K562 (cell line): ENCODE measurements at regions not wholly inside any gene's neighbourhood (a gene's known extent, or its start where the extent isn't known, plus 50 kb on each side); places are given as distances from the start of the nearest gene placed in this dataset.

Source experiments
- ATAC-seq: fragments of 200-7000 bp; cut with Tn5 transposase; 3 replicates; pipeline ENCODE4 v1.9.1; 2020; ENCODE audit warnings: moderate library complexity
- BruUV-seq: library from RNA; stranded (reverse); fragments of 400-500 nt; replicated peaks from 2 replicates; lab custom pipeline; 2021; lab: Mats Ljungman, UMichigan
- CTCF ChIA-PET: fragments of 300-600 bp; formaldehyde crosslinking; extraction: SDS; loops from one replicate; lab custom pipeline; 2021; ENCODE audit warnings: low intra/inter-chr PET ratio; lab: Yijun Ruan, JAX
- POLR2A ChIA-PET: fragments of 300-600, 350-650 bp; sonication (Branson Sonifier 250); formaldehyde crosslinking; extraction: SDS; loops from one replicate; lab custom pipeline; 2021; ENCODE audit warnings: antibody characterized with exemption, inconsistent platforms; lab: Yijun Ruan, JAX
- DNase-seq, 4 experiments: peaks; one replicate each; pipeline versions ENCODE4 v3.0.0 to v3.0.0-alpha.2; 2011 to 2018; ENCODE audit warnings: low spot score in 3 of 4, mixed read lengths in 3 of 4; ENCODE audit errors: extremely low read depth in 1 of 4
- FAIRE-seq: peaks from 2 replicates; lab custom pipeline; 2011; peaks lifted over from hg19 to GRCh38; lab: Jason Lieb, UNC
- H2AFZ ChIP-seq: 2 replicates; pipeline ENCODE4 v1.6.0; 2011; ENCODE audit warnings: low read depth, low read length, control low read depth, inconsistent platforms
- H3K27ac ChIP-seq: fragments of 200-600 bp; 3 replicates; pipeline ENCODE4 v1.8.0; 2011; ENCODE audit warnings: low read depth, mild to moderate bottlenecking, control low read depth, inconsistent platforms, low read length, moderate library complexity, mixed read lengths; ENCODE audit errors: extremely low read depth
- H3K27me3 ChIP-seq, 2 experiments: fragments of 300-600 bp in 1 of 2; 2 replicates in 1 of 2; 3 replicates in 1 of 2; pipeline versions ENCODE4 v1.6.0 to v1.8.0; 2011; ENCODE audit warnings: inconsistent platforms in 2 of 2, low read length in 2 of 2, mild to moderate bottlenecking in 1 of 2, mixed read lengths in 1 of 2, moderate library complexity in 1 of 2; ENCODE audit not compliant: control insufficient read depth in 2 of 2, insufficient read depth in 2 of 2
- H3K36me3 ChIP-seq: fragments of 300-600 bp; 3 replicates; pipeline ENCODE4 v1.8.0; 2011; ENCODE audit warnings: mild to moderate bottlenecking, low read length, inconsistent platforms; ENCODE audit not compliant: control insufficient read depth, insufficient read depth
- H3K4me1 ChIP-seq, 2 experiments: fragments of 200-600 bp in 1 of 2; replicated peaks in 1 of 2; 2 replicates in 1 of 2; 3 replicates in 1 of 2; pipeline versions ENCODE4 v1.5.1 to v1.8.0; 2011; ENCODE audit warnings: inconsistent platforms in 2 of 2, low read length in 2 of 2, mild to moderate bottlenecking in 1 of 2, mixed read lengths in 1 of 2, moderate library complexity in 1 of 2; ENCODE audit not compliant: control insufficient read depth in 2 of 2, insufficient read depth in 2 of 2
- H3K4me2 ChIP-seq: 2 replicates; pipeline ENCODE4 v1.6.1; 2011; ENCODE audit warnings: low read length, control low read depth, inconsistent platforms, mixed read lengths; ENCODE audit not compliant: insufficient read depth
- H3K4me3 ChIP-seq: fragments of 200-600 bp; sonication (generic), shearing (Covaris generic); 2 replicates; pipeline ENCODE4 v1.5.1; 2016; ENCODE audit warnings: control low read depth, inconsistent platforms
- H3K79me2 ChIP-seq: fragments of 200-600 bp; 3 replicates; pipeline ENCODE4 v1.8.0; 2011; ENCODE audit warnings: low read length, inconsistent platforms; ENCODE audit not compliant: control insufficient read depth, insufficient read depth
- H3K9ac ChIP-seq, 2 experiments: 2 replicates each; pipeline versions ENCODE4 v1.6.0 to v1.6.1; 2011; ENCODE audit warnings: low read depth in 2 of 2, low read length in 2 of 2, control low read depth in 1 of 2, inconsistent platforms in 1 of 2, mild to moderate bottlenecking in 1 of 2, mixed read lengths in 1 of 2; ENCODE audit not compliant: insufficient read depth in 1 of 2
- H3K9me1 ChIP-seq: one replicate; pipeline ENCODE4 v1.6.0; 2011; ENCODE audit warnings: inconsistent platforms, mild to moderate bottlenecking, low read length, moderate library complexity; ENCODE audit not compliant: control insufficient read depth, insufficient read depth
- H3K9me3 ChIP-seq: replicated peaks from 2 replicates; pipeline ENCODE4 v1.5.1; 2011; ENCODE audit warnings: low read depth, low read length, inconsistent platforms; ENCODE audit not compliant: control insufficient read depth, insufficient read depth
- H4K20me1 ChIP-seq: replicated peaks from 2 replicates; pipeline ENCODE4 v1.6.1; 2011; ENCODE audit warnings: low read length, inconsistent platforms, mixed read lengths; ENCODE audit not compliant: control insufficient read depth, insufficient read depth
- BHLHE40 ChIP-seq: IDR thresholded peaks from 2 replicates; pipeline ENCODE4 v1.6.1; 2011; ENCODE audit warnings: low read length, improper control_type of control experiment
- CHD4 ChIP-seq: fragments of 200-600 bp; sonication (generic); IDR thresholded peaks from 3 replicates; pipeline ENCODE4 v1.6.1; 2012; ENCODE audit warnings: low read depth, mild to moderate bottlenecking, mixed read lengths, low read length, inconsistent platforms; ENCODE audit not compliant: insufficient read depth, insufficient replicate concordance, poor library complexity, severe bottlenecking
- COPS2 ChIP-seq: fragments of 450-650 bp; conservative IDR thresholded peaks from 2 replicates; pipeline ENCODE4 v1.6.1; 2016; ENCODE audit warnings: mild to moderate bottlenecking, moderate library complexity
- DDX20 ChIP-seq: fragments of 450-650 bp; IDR thresholded peaks from 2 replicates; pipeline ENCODE4 v1.6.1; 2016; ENCODE audit warnings: missing genetic modification characterization, low read depth, mild to moderate bottlenecking, missing compliant biosample characterization, moderate library complexity
- EP300 ChIP-seq: IDR thresholded peaks from 2 replicates; pipeline ENCODE4 v1.6.1; 2012; ENCODE audit warnings: low read length, improper control_type of control experiment
- HIVEP1 ChIP-seq: fragments of 250-450 bp; sonication (Bioruptor Pico); IDR thresholded peaks from 2 replicates; pipeline ENCODE4 v1.4.0; 2020; ENCODE audit warnings: mild to moderate bottlenecking
- HNRNPK ChIP-seq: fragments of 200-400 bp; formaldehyde crosslinking; IDR thresholded peaks from one replicate; pipeline ENCODE4 v1.6.1; 2018; ENCODE audit warnings: mild to moderate bottlenecking, low read depth, low read length; ENCODE audit not compliant: poor library complexity, severe bottlenecking
- MAFG ChIP-seq: fragments of 450-650 bp; conservative IDR thresholded peaks from 2 replicates; pipeline ENCODE4 v1.6.1; 2016; ENCODE audit warnings: missing genetic modification characterization, missing compliant biosample characterization
- NFYB ChIP-seq: IDR thresholded peaks from 2 replicates; pipeline ENCODE4 v1.6.1; 2011; ENCODE audit warnings: mild to moderate bottlenecking, moderate library complexity; ENCODE audit not compliant: insufficient read length; ENCODE audit errors: extremely low read depth
- PHB2 ChIP-seq: fragments of 450-650 bp; IDR thresholded peaks from 2 replicates; pipeline ENCODE4 v1.6.1; 2017; ENCODE audit warnings: low read depth
- PHF20 ChIP-seq: fragments of 450-650 bp; IDR thresholded peaks from 2 replicates; pipeline ENCODE4 v1.6.1; 2018; ENCODE audit not compliant: partially characterized antibody
- POLR2B ChIP-seq: fragments of 450-650 bp; IDR thresholded peaks from 2 replicates; pipeline ENCODE4 v1.6.1; 2018; ENCODE audit warnings: low read depth; ENCODE audit not compliant: partially characterized antibody
- SMARCB1 ChIP-seq: IDR thresholded peaks from 2 replicates; pipeline ENCODE4 v1.6.1; 2011; ENCODE audit warnings: improper control_type of control experiment, low read depth; ENCODE audit not compliant: insufficient read length
- SOX6 ChIP-seq: fragments of 450-650 bp; IDR thresholded peaks from 2 replicates; pipeline ENCODE4 v1.6.1; 2014; ENCODE audit warnings: mild to moderate bottlenecking
- ZNF232 ChIP-seq: sonication (generic); formaldehyde crosslinking; IDR thresholded peaks from 2 replicates; pipeline ENCODE4 v1.8.0; 2022; ENCODE audit warnings: mild to moderate bottlenecking, missing genetic modification reagents
- ZNF766 ChIP-seq: fragments of 200-800 bp; sonication (Bioruptor generic); conservative IDR thresholded peaks from 2 replicates; pipeline ENCODE4 v1.6.1; 2016; ENCODE audit warnings: missing genetic modification characterization, missing compliant biosample characterization
- WGBS: fragments of 100-300 bp; shearing (Covaris generic); methylation state at CpG from one replicate; pipeline ENCODE4 v1.1.6; 2016; ENCODE audit warnings: low coverage, mixed read lengths; ENCODE audit not compliant: insufficient coverage; ENCODE audit errors: missing lambda C conversion rate; 5-methylcytosine and 5-hydroxymethylcytosine counted together
- in situ Hi-C: fragments of 300-500 bp; cut with MboI; formaldehyde crosslinking; loops from 4 replicates; pipeline ENCODE4 v1.15.0; 2018; ENCODE audit warnings: inconsistent platforms, mixed read lengths
- intact Hi-C: fragments of 100-400 bp; cut with micrococcal nuclease; formaldehyde crosslinking; loops from 2 replicates; pipeline ENCODE4 v1.14.2; 2022
- TF ChIP-seq, protein P1 (sequence below): IDR thresholded peaks from 2 replicates; pipeline ENCODE4 v1.6.1; 2011; ENCODE audit warnings: borderline replicate concordance, low read depth, mild to moderate bottlenecking, moderate library complexity, low read length; ENCODE audit not compliant: insufficient read depth, poor library complexity, severe bottlenecking
- TF ChIP-seq, protein P2 (sequence below): fragments of 150-350 bp; IDR thresholded peaks from 2 replicates; pipeline ENCODE4 v1.6.1; 2014; ENCODE audit warnings: low read depth, mild to moderate bottlenecking, low read length, borderline replicate concordance

DNA sequence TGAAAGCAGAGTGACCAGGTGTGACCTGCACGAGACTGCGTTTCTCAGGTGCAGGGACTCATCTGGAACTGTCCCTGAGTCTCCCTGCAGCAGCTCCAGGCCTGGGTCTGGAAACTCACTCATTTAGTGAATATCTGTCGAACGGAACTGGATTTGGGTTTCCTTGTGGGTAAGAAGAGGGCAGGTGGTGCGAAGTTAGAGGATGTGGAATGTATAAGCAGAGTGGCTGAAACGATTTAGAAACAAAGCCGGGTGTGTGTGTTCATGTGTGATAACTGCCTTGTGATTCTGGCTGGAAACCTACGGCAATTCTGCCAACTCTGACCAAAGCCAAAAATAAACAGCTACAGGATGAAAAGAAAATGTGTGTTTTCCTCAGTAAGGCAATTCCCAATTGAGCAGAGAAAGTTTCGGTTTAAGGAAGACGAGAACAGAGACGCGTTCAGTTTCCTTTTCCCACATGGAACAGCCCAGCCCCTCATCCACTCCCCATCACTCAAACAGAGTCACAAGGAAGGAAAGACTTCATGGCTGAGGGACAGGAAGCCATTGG is 130.3 kb downstream of the NSG2 start:
- no peaks in the 10 kb centered on the region for H3K9me1 ChIP-seq
- DNase-seq: no peak
- no peaks in the 10 kb centered on the region for H3K4me1 ChIP-seq
- H3K79me2 ChIP-seq: no peaks in the 10 kb centered on the region
- POLR2A ChIA-PET: no interaction called here
- peaks cover 8 to 32% of the 10 kb centered on the region in 2 experiments; a peak in 4 of 5 replicates for H3K27me3 ChIP-seq
- no TSS peak for BruUV-seq
- intact Hi-C loops (no loop called here), in situ Hi-C loops (no loop called here)
- ATAC-seq: no peak
- no peaks in the 10 kb centered on the region; the same call in 1 of the 2 replicates for H4K20me1 ChIP-seq
- FAIRE-seq: no peak
- no peak overlapping the region for H3K27ac ChIP-seq
- no peaks in the 10 kb centered on the region for H3K9me3 ChIP-seq
- H2AFZ ChIP-seq: no peak overlapping the region
- H3K4me3 ChIP-seq: no peak overlapping the region
- no peak overlapping the region for H3K4me2 ChIP-seq
- CTCF ChIA-PET: no interaction called here
- H3K9ac ChIP-seq: no peak overlapping the region
- 2% methylated on average over 12 of the region's 12 CpGs for WGBS
- H3K36me3 ChIP-seq: no peaks in the 10 kb centered on the region
- no peak for TF ChIP-seq SOX6
- TF ChIP-seq PHF20: no peak
- TF ChIP-seq EP300: no peak
- no peak for TF ChIP-seq POLR2B
- TF ChIP-seq BHLHE40: no peak
- no peak for TF ChIP-seq HIVEP1 (CRISPR knock-in tag)
- no peak for TF ChIP-seq DDX20
- TF ChIP-seq SMARCB1: no peak
- no peak for TF ChIP-seq CHD4
- TF ChIP-seq HNRNPK: no peak
- TF ChIP-seq, protein P1, sequence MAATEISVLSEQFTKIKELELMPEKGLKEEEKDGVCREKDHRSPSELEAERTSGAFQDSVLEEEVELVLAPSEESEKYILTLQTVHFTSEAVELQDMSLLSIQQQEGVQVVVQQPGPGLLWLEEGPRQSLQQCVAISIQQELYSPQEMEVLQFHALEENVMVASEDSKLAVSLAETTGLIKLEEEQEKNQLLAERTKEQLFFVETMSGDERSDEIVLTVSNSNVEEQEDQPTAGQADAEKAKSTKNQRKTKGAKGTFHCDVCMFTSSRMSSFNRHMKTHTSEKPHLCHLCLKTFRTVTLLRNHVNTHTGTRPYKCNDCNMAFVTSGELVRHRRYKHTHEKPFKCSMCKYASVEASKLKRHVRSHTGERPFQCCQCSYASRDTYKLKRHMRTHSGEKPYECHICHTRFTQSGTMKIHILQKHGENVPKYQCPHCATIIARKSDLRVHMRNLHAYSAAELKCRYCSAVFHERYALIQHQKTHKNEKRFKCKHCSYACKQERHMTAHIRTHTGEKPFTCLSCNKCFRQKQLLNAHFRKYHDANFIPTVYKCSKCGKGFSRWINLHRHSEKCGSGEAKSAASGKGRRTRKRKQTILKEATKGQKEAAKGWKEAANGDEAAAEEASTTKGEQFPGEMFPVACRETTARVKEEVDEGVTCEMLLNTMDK: no peak
- TF ChIP-seq, protein P2, sequence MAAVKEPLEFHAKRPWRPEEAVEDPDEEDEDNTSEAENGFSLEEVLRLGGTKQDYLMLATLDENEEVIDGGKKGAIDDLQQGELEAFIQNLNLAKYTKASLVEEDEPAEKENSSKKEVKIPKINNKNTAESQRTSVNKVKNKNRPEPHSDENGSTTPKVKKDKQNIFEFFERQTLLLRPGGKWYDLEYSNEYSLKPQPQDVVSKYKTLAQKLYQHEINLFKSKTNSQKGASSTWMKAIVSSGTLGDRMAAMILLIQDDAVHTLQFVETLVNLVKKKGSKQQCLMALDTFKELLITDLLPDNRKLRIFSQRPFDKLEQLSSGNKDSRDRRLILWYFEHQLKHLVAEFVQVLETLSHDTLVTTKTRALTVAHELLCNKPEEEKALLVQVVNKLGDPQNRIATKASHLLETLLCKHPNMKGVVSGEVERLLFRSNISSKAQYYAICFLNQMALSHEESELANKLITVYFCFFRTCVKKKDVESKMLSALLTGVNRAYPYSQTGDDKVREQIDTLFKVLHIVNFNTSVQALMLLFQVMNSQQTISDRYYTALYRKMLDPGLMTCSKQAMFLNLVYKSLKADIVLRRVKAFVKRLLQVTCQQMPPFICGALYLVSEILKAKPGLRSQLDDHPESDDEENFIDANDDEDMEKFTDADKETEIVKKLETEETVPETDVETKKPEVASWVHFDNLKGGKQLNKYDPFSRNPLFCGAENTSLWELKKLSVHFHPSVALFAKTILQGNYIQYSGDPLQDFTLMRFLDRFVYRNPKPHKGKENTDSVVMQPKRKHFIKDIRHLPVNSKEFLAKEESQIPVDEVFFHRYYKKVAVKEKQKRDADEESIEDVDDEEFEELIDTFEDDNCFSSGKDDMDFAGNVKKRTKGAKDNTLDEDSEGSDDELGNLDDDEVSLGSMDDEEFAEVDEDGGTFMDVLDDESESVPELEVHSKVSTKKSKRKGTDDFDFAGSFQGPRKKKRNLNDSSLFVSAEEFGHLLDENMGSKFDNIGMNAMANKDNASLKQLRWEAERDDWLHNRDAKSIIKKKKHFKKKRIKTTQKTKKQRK: no peak
- no peak for TF ChIP-seq COPS2
- TF ChIP-seq ZNF766 (CRISPR knock-in tag): no peak
- TF ChIP-seq ZNF232: no peak
- no peak for TF ChIP-seq NFYB
- no peak for TF ChIP-seq PHB2
- no peak for TF ChIP-seq MAFG
